ENCODE measurements at regions not wholly inside any gene's neighbourhood (a gene's known extent, or its start where the extent isn't known, plus 50 kb on each side); places are given as distances from the start of the nearest gene placed in this dataset.

DNA sequence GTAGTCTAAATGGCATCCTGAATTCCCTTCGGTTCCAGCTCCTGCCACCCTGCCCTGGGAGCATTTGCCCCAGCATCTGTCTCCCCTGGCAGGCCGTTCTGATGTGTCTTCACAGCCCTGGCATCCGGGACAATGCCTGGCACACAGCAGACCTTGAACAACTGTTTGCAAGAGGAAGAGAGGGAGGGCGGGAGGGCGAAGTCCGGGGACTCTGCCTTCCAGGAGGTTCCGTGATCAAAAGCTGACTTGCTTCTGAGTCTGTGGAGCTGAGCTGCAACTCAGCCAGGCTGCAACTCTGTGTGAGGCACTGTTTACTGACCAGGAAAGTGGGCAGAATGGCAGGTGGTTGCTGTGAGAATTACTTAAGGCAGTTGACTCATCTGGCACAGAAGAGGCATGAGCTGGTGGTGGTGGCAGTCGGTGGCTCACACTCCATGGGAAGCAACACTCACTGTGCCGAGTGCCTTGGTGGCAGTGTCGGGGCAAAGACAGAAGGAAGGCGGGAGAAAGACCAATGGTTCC, 61.1 kb upstream of the DLK1 start:
- Mint-ChIP-seq H3K4me3 (no peak overlapping the region), H3K27me3 (ENCODE audit: low read depth) (no peaks in the 10 kb centered on the region), H3K4me1 (ENCODE audit: low read depth) (peaks cover 1% of the 10 kb centered on the region), H3K27ac (no peak overlapping the region), H3K9me3 (no peaks in the 10 kb centered on the region), H3K36me3 (ENCODE audit: low read depth) (no peaks in the 10 kb centered on the region)

DNA sequence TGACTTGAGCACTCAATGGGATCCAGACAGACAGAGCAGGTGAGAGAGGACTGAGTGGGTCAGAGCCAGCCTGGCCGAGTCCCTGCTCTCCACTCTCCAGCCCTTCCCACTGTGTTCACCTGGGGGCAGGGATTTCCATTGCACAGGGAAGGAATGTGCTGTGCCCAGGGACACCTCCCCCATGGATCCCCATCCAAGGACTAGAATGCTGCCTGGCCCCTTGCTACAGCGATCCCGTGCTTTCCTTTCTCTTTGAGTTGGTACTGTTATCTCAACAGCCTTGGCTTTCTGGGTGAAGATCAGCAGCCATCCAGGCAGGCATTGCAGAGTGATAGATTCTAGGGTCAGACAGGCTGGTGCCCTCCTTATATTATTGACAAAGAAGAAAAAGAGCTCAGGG, 60.3 kb upstream of the DLK1 start:
- H3K4me1 Mint-ChIP-seq (ENCODE audit: low read depth), result peaks cover 1% of the 10 kb centered on the region
- no peak overlapping the region for H3K27ac Mint-ChIP-seq
- no peak overlapping the region for H3K4me3 Mint-ChIP-seq

DNA sequence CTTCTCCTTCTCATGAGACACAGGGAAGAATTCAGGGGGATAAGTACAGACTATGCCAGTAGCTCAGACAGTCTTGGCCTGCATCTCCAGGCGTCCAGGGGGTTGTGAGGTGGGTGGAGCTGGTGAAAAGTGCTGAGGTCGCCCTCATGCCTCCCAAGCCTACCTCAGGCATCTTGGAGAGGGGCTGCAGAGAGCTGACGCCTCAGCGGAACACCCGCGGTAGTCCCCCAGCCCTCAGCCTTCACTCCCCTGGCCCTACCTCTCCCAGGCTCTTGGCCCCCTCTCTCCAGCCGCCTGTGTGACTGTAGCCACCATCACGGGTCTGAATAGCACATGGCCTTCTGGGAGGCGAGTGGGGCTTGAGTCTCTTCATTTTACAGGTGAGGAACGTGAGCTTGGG, 59.8 kb upstream of the DLK1 start:
- peaks cover 7% of the 10 kb centered on the region for H3K27me3 Mint-ChIP-seq (ENCODE audit: low read depth)
- H3K9me3 Mint-ChIP-seq, result no peaks in the 10 kb centered on the region
- no peak overlapping the region for H3K4me3 Mint-ChIP-seq
- no peaks in the 10 kb centered on the region for H3K36me3 Mint-ChIP-seq (ENCODE audit: low read depth)
- no peak overlapping the region for H3K27ac Mint-ChIP-seq
- peaks cover 1% of the 10 kb centered on the region for H3K4me1 Mint-ChIP-seq (ENCODE audit: low read depth)

More for the DNA sequence above, 60.3 kb upstream of the DLK1 start:
- Mint-ChIP-seq H3K27me3 (ENCODE audit: low read depth) (peaks cover 4% of the 10 kb centered on the region), H3K9me3 (no peaks in the 10 kb centered on the region), H3K36me3 (ENCODE audit: low read depth) (no peaks in the 10 kb centered on the region)

DNA sequence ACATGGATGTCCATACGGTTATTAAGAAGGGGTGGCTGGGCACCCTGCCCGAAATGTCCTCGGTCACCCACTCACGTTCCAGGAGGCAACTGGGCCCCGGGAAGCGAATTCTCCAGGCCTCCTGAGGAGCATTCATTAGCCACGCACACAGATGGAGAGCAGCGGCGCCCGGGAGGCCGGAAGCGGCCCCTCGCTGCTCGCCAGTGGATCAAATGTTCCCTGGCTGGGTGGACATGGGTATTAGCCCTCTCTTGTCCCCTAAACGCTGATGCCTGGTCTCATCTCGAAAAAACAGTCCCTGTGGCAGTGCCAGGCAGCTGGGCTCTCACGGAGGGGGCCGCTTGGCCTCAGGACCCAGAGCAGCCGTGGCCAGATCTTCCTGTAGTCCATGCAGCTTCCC, 59.0 kb upstream of the DLK1 start:
- Mint-ChIP-seq H3K27ac (no peak overlapping the region), H3K36me3 (ENCODE audit: low read depth) (no peaks in the 10 kb centered on the region), H3K27me3 (ENCODE audit: low read depth) (peaks cover 10% of the 10 kb centered on the region), H3K9me3 (no peaks in the 10 kb centered on the region), H3K4me1 (ENCODE audit: low read depth) (peaks cover 1% of the 10 kb centered on the region), H3K4me3 (no peak overlapping the region)

DNA sequence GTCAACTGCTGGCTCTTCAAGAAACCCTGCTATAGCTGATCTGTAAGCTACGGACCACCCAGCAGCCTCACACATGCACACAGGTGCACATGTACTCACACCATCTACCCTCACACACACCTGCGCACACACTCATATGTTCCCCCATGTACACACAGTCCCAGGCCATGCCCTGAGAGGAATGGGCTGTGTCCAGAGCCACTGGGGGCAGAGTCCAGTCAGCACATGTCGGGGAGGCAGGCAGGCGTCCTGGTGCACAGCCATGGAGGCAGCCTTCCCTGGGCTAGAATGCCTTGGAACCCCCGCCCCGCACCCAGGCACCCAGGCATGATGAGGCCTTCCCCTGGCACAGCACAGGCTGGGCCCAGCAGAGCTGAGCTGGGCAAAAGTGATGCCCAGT, 58.3 kb upstream of the DLK1 start:
- Mint-ChIP-seq H3K4me1 (ENCODE audit: low read depth) (no peaks in the 10 kb centered on the region), H3K36me3 (ENCODE audit: low read depth) (no peaks in the 10 kb centered on the region), H3K9me3 (no peaks in the 10 kb centered on the region), H3K4me3 (no peak overlapping the region), H3K27ac (no peak overlapping the region), H3K27me3 (ENCODE audit: low read depth) (peaks cover 17% of the 10 kb centered on the region)

DNA sequence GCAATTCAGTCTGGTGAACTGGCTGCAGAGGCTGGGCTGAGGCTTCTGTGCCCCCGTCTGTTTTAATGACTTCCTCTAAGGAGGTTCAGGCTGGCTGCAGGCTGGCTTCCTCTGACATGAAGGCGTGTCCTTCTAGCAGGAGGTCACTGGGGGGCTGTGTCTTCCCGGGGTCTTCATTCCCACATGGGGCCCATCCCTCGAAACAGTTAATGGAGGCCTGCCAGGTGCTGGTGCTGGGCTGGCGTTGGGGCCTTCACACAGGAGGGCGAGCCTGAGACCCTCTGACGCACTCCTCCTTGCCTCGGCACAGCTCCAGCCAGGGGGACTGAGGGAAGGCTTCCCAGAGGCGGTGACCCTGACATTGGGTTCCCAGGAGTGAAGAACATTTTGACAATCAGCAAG, 57.7 kb upstream of the DLK1 start:
- H3K9me3 Mint-ChIP-seq, result no peaks in the 10 kb centered on the region
- no peak overlapping the region for H3K4me3 Mint-ChIP-seq
- H3K27ac Mint-ChIP-seq, result no peak overlapping the region
- no peaks in the 10 kb centered on the region for H3K36me3 Mint-ChIP-seq (ENCODE audit: low read depth)
- no peaks in the 10 kb centered on the region for H3K4me1 Mint-ChIP-seq (ENCODE audit: low read depth)
- peaks cover 24% of the 10 kb centered on the region for H3K27me3 Mint-ChIP-seq (ENCODE audit: low read depth)

DNA sequence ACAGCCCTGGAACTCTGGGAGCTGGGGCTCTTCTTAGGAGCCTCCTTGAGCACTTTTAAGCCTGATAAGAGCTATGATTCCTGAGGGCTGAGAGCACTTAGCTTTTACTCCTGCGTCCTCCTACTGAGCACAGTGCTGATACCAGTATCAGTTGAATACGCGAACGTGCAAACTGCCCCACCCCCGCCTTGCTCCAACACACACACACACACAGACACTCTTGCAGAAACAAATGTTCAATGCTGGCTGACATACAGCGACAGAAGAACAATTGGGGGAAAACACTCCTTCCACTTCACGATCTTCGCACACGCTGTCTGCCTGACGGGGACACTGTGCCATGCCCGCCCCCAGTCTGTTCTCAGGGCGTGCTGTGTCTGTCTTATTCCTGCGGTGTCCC, 57.2 kb upstream of the DLK1 start:
- Mint-ChIP-seq H3K4me3 (no peak overlapping the region), H3K27me3 (ENCODE audit: low read depth) (peaks cover 28% of the 10 kb centered on the region), H3K36me3 (ENCODE audit: low read depth) (no peaks in the 10 kb centered on the region), H3K27ac (no peak overlapping the region), H3K4me1 (ENCODE audit: low read depth) (no peaks in the 10 kb centered on the region), H3K9me3 (no peaks in the 10 kb centered on the region)

DNA sequence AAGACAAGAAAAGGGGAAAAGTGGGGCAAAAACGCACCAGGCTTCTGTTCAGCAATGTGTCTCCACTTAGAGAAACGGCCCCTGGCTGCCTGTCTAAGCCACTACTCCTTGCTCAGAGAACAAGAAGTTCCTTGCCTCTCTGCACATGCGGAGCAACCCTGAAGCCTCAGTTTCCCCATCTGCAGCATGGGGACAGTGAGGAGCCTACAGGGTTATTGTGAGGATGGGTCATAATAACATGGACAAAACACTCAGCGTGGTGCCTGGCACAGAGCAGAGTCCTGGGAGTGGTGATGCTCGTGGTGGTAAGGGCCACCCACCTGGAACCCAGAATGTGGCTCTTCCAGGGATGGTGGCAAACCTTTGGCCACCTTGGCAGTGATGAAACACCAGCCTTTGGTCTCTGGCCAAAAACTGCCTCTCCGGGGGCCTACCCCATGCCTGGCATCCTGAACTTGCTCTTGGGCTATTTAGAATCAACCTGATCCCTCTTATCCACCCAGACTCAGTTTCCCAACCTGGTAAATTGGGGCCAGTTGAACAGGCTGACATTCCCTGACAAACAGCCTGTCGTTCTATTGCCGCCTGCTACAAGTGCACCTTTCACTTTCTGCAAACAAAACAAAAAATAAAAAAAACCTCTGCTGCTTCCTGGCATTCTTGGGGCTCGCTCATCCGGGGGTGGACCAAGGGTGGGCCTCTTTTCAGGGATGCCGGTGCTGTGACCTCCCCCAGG, 56.5 kb upstream of the DLK1 start:
- peaks cover 35% of the 10 kb centered on the region for H3K27me3 Mint-ChIP-seq (ENCODE audit: low read depth)
- no peaks in the 10 kb centered on the region for H3K9me3 Mint-ChIP-seq
- no peaks in the 10 kb centered on the region for H3K36me3 Mint-ChIP-seq (ENCODE audit: low read depth)
- no peaks in the 10 kb centered on the region for H3K4me1 Mint-ChIP-seq (ENCODE audit: low read depth)
- H3K27ac Mint-ChIP-seq, result no peak overlapping the region
- no peak overlapping the region for H3K4me3 Mint-ChIP-seq

DNA sequence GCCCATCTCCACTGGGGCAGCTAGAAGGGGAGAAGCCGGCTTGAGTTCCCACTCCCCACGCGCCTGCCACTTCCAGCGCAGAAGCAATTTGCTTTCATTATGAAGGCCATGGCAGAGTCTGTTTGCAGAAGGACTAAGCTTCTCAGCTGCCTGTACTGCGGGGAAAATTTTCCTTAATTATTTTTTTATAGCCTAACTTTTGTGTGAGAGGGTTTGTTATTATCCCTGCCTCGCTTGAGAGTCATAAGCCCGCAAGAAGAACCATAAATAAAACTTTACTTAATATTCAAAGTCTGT, 56.0 kb upstream of the DLK1 start:
- Mint-ChIP-seq H3K4me1 (ENCODE audit: low read depth) (no peaks in the 10 kb centered on the region), H3K27ac (no peak overlapping the region), H3K4me3 (no peak overlapping the region), H3K9me3 (no peaks in the 10 kb centered on the region), H3K36me3 (ENCODE audit: low read depth) (no peaks in the 10 kb centered on the region), H3K27me3 (ENCODE audit: low read depth) (peaks cover 38% of the 10 kb centered on the region)

DNA sequence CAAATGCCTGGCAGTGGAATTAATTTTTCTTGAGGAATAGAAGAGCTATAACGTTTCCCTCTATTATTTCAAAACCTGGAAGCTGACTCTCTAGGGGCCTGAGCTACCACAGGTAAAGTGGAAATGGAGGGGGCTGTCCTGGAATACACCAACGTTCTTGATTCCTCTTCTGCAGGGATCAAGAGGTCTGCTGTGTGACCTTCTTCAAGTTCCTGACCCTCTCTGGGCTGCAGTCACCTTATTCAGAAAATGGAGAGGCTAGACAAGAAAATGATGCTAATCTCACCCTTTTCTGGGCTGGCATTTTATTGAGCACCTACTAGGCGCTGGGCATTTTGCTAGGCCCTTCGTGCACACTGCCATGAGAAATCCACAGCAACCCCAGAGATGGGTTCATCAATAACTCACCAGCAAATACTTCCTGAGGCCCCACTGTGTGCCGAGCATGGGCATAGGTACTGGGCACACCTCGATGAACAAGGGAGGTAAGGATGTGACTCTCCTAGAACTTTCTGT, 55.2 kb upstream of the DLK1 start:
- no peak overlapping the region for H3K4me3 Mint-ChIP-seq
- no peak overlapping the region for H3K27ac Mint-ChIP-seq
- H3K4me1 Mint-ChIP-seq (ENCODE audit: low read depth), result no peaks in the 10 kb centered on the region
- H3K27me3 Mint-ChIP-seq (ENCODE audit: low read depth), result peaks cover 38% of the 10 kb centered on the region
- no peaks in the 10 kb centered on the region for H3K36me3 Mint-ChIP-seq (ENCODE audit: low read depth)
- no peaks in the 10 kb centered on the region for H3K9me3 Mint-ChIP-seq

DNA sequence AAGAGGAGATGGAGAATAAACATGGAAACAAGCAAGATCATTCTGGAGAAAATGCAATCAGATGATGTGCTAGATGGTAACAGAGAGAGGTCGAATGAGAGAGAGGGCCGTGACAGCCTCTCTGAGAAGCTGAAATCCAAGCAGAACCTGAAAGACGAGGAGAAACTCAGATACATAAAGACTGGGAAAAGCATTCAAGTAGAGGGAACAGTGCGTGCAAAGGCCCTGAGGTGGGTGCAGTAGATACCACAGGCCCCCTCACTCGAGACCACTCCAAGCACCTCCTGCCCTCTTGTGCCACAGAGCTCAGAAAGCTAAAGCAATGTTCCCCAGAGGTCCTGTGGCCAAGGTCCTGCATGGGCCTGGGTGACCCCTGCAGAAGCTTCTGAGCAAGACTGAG, 54.8 kb upstream of the DLK1 start:
- Mint-ChIP-seq H3K9me3 (no peaks in the 10 kb centered on the region), H3K36me3 (ENCODE audit: low read depth) (no peaks in the 10 kb centered on the region), H3K27me3 (ENCODE audit: low read depth) (peaks cover 38% of the 10 kb centered on the region), H3K4me1 (ENCODE audit: low read depth) (no peaks in the 10 kb centered on the region), H3K27ac (no peak overlapping the region), H3K4me3 (no peak overlapping the region)

DNA sequence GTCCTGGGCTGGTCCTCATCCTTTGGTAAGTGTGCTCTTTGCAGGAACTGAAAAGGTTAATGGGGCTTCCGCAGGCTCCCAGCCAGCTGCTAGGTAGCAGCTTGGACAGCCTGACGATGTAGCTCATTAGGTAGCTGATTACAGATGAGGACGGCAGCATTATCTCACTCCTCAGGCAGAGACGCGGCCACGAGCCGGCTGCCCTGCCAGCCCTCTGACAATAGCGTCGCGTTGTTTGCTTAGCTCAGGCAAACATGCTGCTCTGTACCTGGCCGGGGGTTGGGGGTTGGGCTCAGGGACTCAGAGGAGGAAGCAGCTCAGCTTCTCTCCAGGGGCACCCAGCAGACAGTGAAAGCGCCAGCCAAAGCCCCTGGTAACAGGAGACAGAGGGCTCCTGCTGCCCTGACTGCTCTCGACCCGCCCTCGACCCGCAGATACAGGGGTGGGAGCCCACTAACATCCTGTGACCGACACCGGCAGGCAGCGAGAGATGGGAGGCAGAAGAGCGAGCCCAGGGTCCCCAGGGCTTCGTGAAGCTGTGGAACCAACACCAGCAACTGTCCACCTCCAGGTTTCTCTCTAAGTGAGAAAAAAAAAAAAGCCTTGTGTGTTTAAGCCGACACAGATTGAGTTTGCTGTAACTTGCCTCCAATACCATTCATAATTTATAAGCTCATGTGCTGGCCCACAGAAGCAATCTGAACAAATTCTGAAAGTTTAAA, 53.4 kb upstream of the DLK1 start:
- Mint-ChIP-seq H3K9me3 (no peaks in the 10 kb centered on the region), H3K27ac (no peak overlapping the region), H3K4me3 (no peak overlapping the region), H3K27me3 (ENCODE audit: low read depth) (peaks cover 38% of the 10 kb centered on the region), H3K4me1 (ENCODE audit: low read depth) (no peaks in the 10 kb centered on the region), H3K36me3 (ENCODE audit: low read depth) (no peaks in the 10 kb centered on the region)

DNA sequence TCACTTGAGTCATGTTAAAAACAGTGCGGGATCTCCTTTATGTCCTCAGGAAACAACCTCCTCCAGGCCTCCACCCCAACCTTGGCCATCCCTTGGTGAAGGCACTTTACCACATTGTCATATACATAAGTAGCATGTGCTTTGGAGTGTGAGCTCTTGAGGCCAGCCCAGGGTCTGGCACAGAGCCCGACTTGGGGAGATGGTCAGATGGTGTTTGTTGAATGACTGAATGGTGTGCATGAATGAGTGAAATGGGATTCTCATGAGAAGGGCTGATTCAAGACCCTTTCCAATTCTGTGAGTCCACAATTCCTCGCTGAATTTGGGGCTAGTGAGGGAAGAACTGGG, 52.9 kb upstream of the DLK1 start:
- no peak overlapping the region for H3K4me3 Mint-ChIP-seq
- H3K36me3 Mint-ChIP-seq (ENCODE audit: low read depth), result no peaks in the 10 kb centered on the region
- no peaks in the 10 kb centered on the region for H3K4me1 Mint-ChIP-seq (ENCODE audit: low read depth)
- H3K27ac Mint-ChIP-seq, result no peak overlapping the region
- no peaks in the 10 kb centered on the region for H3K9me3 Mint-ChIP-seq
- H3K27me3 Mint-ChIP-seq (ENCODE audit: low read depth), result peaks cover 38% of the 10 kb centered on the region

DNA sequence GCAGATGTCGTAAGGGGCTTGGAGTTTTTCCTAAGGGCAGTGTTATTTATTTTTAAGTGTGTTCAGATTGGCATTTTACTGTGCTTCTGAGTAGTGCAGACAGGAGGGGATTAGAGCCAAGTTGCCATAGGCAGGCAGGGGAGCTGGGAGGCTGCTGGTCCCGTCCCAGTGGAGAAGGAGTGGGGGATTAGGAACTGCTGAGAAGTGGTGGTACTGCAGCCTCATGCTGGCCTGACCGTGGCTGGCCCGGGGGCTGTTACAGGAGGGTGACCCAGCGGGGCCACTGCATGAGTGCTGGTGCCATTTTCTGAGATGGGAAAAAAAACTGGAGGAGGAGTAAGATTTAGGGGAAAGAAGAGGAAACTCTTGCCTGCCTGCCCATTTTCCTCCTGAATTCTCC, 52.3 kb upstream of the DLK1 start:
- Mint-ChIP-seq H3K27me3 (ENCODE audit: low read depth) (peaks cover 38% of the 10 kb centered on the region), H3K9me3 (no peaks in the 10 kb centered on the region), H3K27ac (no peak overlapping the region), H3K4me1 (ENCODE audit: low read depth) (no peaks in the 10 kb centered on the region), H3K4me3 (no peak overlapping the region), H3K36me3 (ENCODE audit: low read depth) (no peaks in the 10 kb centered on the region)

DNA sequence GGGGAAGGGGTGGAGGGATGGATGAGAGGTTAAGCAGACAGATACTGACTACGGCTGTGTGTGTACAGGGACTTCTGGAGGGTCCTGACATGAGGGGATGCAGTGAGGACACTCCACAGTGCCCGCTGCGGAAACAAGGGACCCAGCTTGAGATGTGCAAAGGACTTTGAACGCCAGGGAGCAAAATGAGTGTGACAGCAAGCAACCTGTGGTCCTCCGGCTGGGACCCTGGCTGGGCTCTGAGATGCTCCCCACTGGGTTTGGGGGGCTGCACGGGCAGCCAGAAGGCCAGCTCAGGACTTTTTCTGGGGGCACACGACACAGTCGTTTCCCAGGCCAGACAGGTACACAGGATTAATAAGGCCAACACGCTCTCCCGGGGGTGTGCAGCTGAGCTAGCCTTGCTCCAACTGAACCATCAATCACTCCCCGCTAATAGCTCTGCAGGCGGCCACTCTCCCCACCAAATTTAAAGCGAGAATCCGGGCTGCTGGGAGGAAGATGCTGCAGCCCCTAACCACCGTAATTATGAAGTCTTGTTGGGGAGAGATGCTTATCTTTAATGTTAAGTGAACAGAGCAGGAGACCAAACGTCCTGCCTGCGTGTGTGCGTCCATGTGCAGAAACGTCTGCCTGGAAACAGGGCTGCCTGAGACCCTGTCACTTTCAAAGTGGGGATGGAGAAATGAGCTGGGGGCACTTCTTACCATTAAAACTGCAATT, 51.6 kb upstream of the DLK1 start:
- Mint-ChIP-seq H3K4me1 (ENCODE audit: low read depth) (no peaks in the 10 kb centered on the region), H3K36me3 (ENCODE audit: low read depth) (no peaks in the 10 kb centered on the region), H3K4me3 (no peak overlapping the region), H3K27ac (no peak overlapping the region), H3K27me3 (ENCODE audit: low read depth) (peaks cover 38% of the 10 kb centered on the region), H3K9me3 (no peaks in the 10 kb centered on the region)
